ENCODE measurements at regions not wholly inside any gene's neighbourhood (a gene's known extent, or its start where the extent isn't known, plus 50 kb on each side); places are given as distances from the start of the nearest gene placed in this dataset.

- 93 to 100% (median 95%) methylated on average over 1 of the region's 1 CpG for WGBS, 3 donors
- TF ChIP-seq EP300 (IDR thresholded peaks at IDR 0.05) (no peak), CTCF (IDR thresholded peaks at IDR 0.05) (no peak), POLR2A (IDR thresholded peaks at IDR 0.05) (no peak)
These were observed 261.4 kb upstream of the MEX3C start for GRCh38 chr18:51458861-51459260.

DNA sequence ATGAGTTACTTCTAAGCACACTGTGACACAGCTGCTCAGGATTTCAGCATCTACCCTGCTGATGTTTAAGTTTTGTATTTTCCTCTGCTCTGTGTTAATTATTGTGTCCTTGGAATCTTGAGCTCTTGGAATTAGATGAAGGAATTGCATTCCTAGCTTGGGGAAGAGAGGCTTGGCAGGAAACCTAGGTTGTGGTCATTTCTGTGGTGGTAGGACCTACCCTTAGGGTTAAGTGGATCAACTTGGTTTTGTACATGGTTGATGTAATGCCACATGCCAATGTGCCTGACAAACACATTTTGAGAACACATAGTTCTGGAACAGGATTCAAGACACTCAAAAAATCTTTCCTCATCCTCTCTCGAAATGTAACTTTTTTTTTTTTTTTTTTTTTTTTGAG, 264.5 kb upstream of the MEX3C start:
- no peaks in the 10 kb centered on the region for H3K27me3 ChIP-seq
- TF ChIP-seq POLR2A (IDR thresholded peaks at IDR 0.05) (no peak), CTCF (IDR thresholded peaks at IDR 0.05) (no peak), EP300 (IDR thresholded peaks at IDR 0.05) (no peak)
- WGBS, 3 donors, result 79 to 96% (median 93%) methylated on average over 1 of the region's 1 CpG

More at GRCh38 chr18:51458861-51459260, 261.4 kb upstream of the MEX3C start:
- Histone ChIP-seq H3K4me3 (no peak overlapping the region), H3K36me3 (no peaks in the 10 kb centered on the region), H3K9me3 (no peaks in the 10 kb centered on the region), H3K4me1 (ENCODE audit: insufficient read depth) (no peaks in the 10 kb centered on the region), H3K27me3 (no peaks in the 10 kb centered on the region), H3K27ac (no peak overlapping the region)
- intact Hi-C loops (cut with DNase I), result no loop called here
- no peak for DNase-seq

DNA sequence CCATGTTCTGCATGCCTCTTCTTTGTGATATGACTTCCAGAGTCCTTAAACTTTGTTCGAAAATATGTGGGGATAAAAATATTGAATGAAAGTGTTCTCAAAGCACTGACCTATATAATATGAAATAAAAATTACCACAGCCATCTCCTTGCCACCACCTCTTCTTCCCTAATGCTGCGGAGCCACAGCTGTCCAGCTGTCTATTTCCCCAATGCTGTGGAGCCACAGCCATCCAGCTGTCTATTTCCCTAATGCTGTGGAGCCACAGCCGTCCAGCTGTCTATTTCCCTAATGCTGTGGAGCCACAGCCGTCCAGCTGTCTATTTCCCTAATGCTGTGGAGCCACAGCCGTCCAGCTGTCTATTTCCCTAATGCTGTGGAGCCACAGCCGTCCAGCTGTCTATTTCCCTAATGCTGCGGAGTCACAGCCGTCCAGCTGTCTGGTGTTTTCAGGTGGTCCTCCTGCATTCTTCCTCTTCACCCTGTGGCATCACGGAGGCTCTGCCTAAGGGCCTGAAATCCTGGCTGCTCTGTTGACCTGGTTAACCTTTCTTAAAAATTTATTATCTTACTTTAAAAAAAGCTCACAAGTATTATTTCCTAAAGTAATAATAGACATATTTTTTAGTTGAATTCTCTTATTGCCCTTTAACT, 266.1 kb upstream of the MEX3C start:
- intact Hi-C loops (cut with DNase I), result no loop called here
- no peaks in the 10 kb centered on the region for H3K36me3 ChIP-seq
- no peaks in the 10 kb centered on the region for H3K27me3 ChIP-seq
- no peak for TF ChIP-seq EP300 (IDR thresholded peaks at IDR 0.05)
- no peak for TF ChIP-seq CTCF (IDR thresholded peaks at IDR 0.05)
- TF ChIP-seq POLR2A (IDR thresholded peaks at IDR 0.05), result no peak
- H3K4me3 ChIP-seq, result no peak overlapping the region
- H3K27ac ChIP-seq, result no peak overlapping the region
- WGBS, 3 donors, result 71 to 85% (median 80%) methylated on average over 8 to 9 of the region's 9 CpGs
- no peaks in the 10 kb centered on the region for H3K4me1 ChIP-seq (ENCODE audit: insufficient read depth)
- H3K9me3 ChIP-seq, result no peaks in the 10 kb centered on the region
- no peak for DNase-seq

More for the DNA sequence above, 264.5 kb upstream of the MEX3C start:
- H3K4me1 ChIP-seq (ENCODE audit: insufficient read depth), result no peaks in the 10 kb centered on the region
- no peak overlapping the region for H3K27ac ChIP-seq
- no peak overlapping the region for H3K4me3 ChIP-seq
- no peaks in the 10 kb centered on the region for H3K36me3 ChIP-seq
- intact Hi-C loops (cut with DNase I), result no loop called here
- no peak for DNase-seq
- H3K9me3 ChIP-seq, result no peaks in the 10 kb centered on the region

- Histone ChIP-seq H3K27me3 (no peaks in the 10 kb centered on the region), H3K36me3 (no peaks in the 10 kb centered on the region), H3K4me1 (ENCODE audit: insufficient read depth) (no peaks in the 10 kb centered on the region), H3K27ac (no peak overlapping the region), H3K4me3 (no peak overlapping the region), H3K9me3 (no peaks in the 10 kb centered on the region)
- intact Hi-C loops (cut with DNase I), result no loop called here
- no peak for DNase-seq
- TF ChIP-seq CTCF (IDR thresholded peaks at IDR 0.05) (no peak), EP300 (IDR thresholded peaks at IDR 0.05) (no peak), POLR2A (IDR thresholded peaks at IDR 0.05) (no peak)
- WGBS, 3 donors, result 79 to 84% (median 82%) methylated on average over 6 of the region's 6 CpGs
These were observed 281.4 kb upstream of the MEX3C start for GRCh38 chr18:51478908-51479307.

Measured in ovary (tissue), 7 donors.